ENCODE measurements at regions not wholly inside any gene's neighbourhood (a gene's known extent, or its start where the extent isn't known, plus 50 kb on each side); places are given as distances from the start of the nearest gene placed in this dataset.

DNA sequence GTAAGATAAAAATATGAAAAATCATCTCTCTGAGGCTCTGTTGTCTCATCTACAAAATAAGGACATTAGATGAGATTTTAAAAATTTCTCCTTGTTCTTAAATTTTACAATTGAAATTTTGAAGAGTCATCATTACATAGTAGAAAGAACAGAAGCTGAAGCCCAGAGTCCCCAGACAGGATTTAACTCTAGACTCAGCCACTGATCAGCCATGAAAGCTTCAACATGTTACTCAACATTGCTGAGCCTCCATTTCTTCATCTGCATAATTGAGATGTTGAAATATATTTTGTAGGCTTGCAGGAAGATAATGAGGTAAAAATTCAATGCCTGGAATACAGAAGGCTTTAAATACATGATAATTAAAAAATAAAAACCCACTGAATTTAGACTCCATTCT is 633.3 kb downstream of the LMO4 start:
- TF ChIP-seq CTCF (IDR thresholded peaks at IDR 0.05; ENCODE audit: unreplicated experiment) = no peak
- no peaks in the 10 kb centered on the region for H3K36me3 Mint-ChIP-seq (ENCODE audit: insufficient read depth, unreplicated experiment)
- no peaks in the 10 kb centered on the region for H3K27me3 Mint-ChIP-seq (ENCODE audit: insufficient read depth, unreplicated experiment)
- no peak overlapping the region for H3K27ac Mint-ChIP-seq (ENCODE audit: low read depth, unreplicated experiment)
- intact Hi-C loops (cut with micrococcal nuclease) = no loop called here
- peaks cover 6% of the 10 kb centered on the region for H3K4me1 Mint-ChIP-seq (ENCODE audit: insufficient read depth, unreplicated experiment)
- peak; percentile 9 for DNase-seq (ENCODE audit: unreplicated experiment)
- BruUV-seq (replicated peaks) = no TSS peak
- ChIA-PET CTCF (interaction anchor here (1.0 kb wide), 1 partner anchor 8 kb away, joined by 4 read pairs; no protein-coding TSS in a partner anchor), POLR2A (interaction anchor here (0.7 to 1.1 kb wide), 3 partner anchors 443 to 634 kb away, joined by 3 to 4 read pairs (median 3); no protein-coding TSS in a partner anchor)
- H3K9me3 Mint-ChIP-seq (ENCODE audit: unreplicated experiment) = no peaks in the 10 kb centered on the region
- no peak overlapping the region for H3K4me3 Mint-ChIP-seq (ENCODE audit: unreplicated experiment)

- peak; percentile 42 for DNase-seq (ENCODE audit: unreplicated experiment)
- no peak overlapping the region for H3K27ac Mint-ChIP-seq (ENCODE audit: low read depth, unreplicated experiment)
- no peak for TF ChIP-seq CTCF (IDR thresholded peaks at IDR 0.05; ENCODE audit: unreplicated experiment)
- ChIA-PET CTCF (interaction anchor here (1.4 to 1.8 kb wide), 2 partner anchors 10 to 637 kb away, joined by 4 to 6 read pairs; no protein-coding TSS in a partner anchor), POLR2A (no interaction called here)
- no peaks in the 10 kb centered on the region for H3K36me3 Mint-ChIP-seq (ENCODE audit: insufficient read depth, unreplicated experiment)
- BruUV-seq (replicated peaks) = no TSS peak
- intact Hi-C loops (cut with micrococcal nuclease) = no loop called here
- no peaks in the 10 kb centered on the region for H3K27me3 Mint-ChIP-seq (ENCODE audit: insufficient read depth, unreplicated experiment)
- no peak overlapping the region for H3K4me3 Mint-ChIP-seq (ENCODE audit: unreplicated experiment)
- no peaks in the 10 kb centered on the region for H3K9me3 Mint-ChIP-seq (ENCODE audit: unreplicated experiment)
- peaks cover 6% of the 10 kb centered on the region for H3K4me1 Mint-ChIP-seq (ENCODE audit: insufficient read depth, unreplicated experiment)
Measured at GRCh38 chr1:87963556-87963955, 634.9 kb downstream of the LMO4 start.

- ChIA-PET POLR2A (no interaction called here), CTCF (interaction anchor here (0.7 to 1.6 kb wide), 2 partner anchors 11 to 215 kb away, joined by 3 to 6 read pairs; no protein-coding TSS in a partner anchor)
- Mint-ChIP-seq H3K27ac (ENCODE audit: low read depth, unreplicated experiment) (no peak overlapping the region), H3K36me3 (ENCODE audit: insufficient read depth, unreplicated experiment) (no peaks in the 10 kb centered on the region), H3K9me3 (ENCODE audit: unreplicated experiment) (no peaks in the 10 kb centered on the region), H3K27me3 (ENCODE audit: insufficient read depth, unreplicated experiment) (no peaks in the 10 kb centered on the region), H3K4me3 (ENCODE audit: unreplicated experiment) (no peak overlapping the region), H3K4me1 (ENCODE audit: insufficient read depth, unreplicated experiment) (peaks cover 6% of the 10 kb centered on the region)
- no peak for DNase-seq (ENCODE audit: unreplicated experiment)
- intact Hi-C loops (cut with micrococcal nuclease) = no loop called here
- BruUV-seq (replicated peaks) = no TSS peak
- TF ChIP-seq CTCF (IDR thresholded peaks at IDR 0.05; ENCODE audit: unreplicated experiment) = no peak
Measured at GRCh38 chr1:87965193-87965592, 636.5 kb downstream of the LMO4 start.

DNA sequence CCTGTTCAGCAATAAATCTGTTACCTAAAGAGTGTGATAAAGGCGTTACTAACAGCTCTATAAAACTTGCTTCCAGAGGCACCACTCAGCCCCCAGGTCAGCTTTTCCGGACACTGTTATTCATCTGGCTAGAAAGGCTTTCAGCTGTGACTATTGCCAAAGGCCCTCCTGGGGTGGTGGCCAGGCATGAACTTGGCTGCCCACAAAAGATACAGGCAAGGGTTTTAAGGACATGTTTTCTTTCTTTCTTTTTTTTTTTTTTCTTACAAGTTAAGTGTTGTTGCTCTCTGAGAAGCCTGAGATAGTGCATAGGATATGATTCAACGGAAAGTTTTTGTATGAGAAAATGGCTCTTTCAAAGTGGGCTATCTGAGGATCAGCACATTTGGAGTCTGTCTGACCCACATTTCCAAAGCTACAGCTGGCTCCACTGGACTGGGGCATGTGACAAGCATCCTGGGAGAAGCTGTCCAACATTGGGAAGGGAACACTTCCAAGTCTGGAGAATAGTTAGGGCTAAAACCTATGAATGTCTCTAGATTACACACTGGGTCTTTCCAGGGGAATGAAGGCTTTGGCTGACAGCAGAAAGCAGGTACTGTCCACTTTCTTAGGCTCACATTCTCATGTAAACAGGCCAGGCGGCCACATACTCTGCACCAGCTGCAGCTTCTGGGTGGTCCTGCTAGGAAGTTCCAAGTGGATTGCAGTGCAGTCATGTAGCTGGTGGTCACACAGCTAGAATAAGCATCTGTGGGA is 639.7 kb downstream of the LMO4 start:
- POLR2A ChIA-PET = no interaction called here
- no peak for TF ChIP-seq CTCF (IDR thresholded peaks at IDR 0.05; ENCODE audit: unreplicated experiment)
- no peak for DNase-seq (ENCODE audit: unreplicated experiment)
- Mint-ChIP-seq H3K9me3 (ENCODE audit: unreplicated experiment) (no peaks in the 10 kb centered on the region), H3K27ac (ENCODE audit: low read depth, unreplicated experiment) (no peak overlapping the region), H3K4me1 (ENCODE audit: insufficient read depth, unreplicated experiment) (peaks cover 4% of the 10 kb centered on the region), H3K4me3 (ENCODE audit: unreplicated experiment) (no peak overlapping the region), H3K27me3 (ENCODE audit: insufficient read depth, unreplicated experiment) (no peaks in the 10 kb centered on the region), H3K36me3 (ENCODE audit: insufficient read depth, unreplicated experiment) (no peaks in the 10 kb centered on the region)
- no TSS peak for BruUV-seq (replicated peaks)
- CTCF ChIA-PET = interaction anchor here (0.5 to 1.7 kb wide), 6 partner anchors 15 to 628 kb away, joined by 3 to 9 read pairs (median 3); no protein-coding TSS in a partner anchor
- intact Hi-C loops (cut with micrococcal nuclease) = no loop called here

Measured in MCF 10A (cell line).